ENCODE measurements at regions not wholly inside any gene's neighbourhood (a gene's known extent, or its start where the extent isn't known, plus 50 kb on each side); places are given as distances from the start of the nearest gene placed in this dataset.

DNA sequence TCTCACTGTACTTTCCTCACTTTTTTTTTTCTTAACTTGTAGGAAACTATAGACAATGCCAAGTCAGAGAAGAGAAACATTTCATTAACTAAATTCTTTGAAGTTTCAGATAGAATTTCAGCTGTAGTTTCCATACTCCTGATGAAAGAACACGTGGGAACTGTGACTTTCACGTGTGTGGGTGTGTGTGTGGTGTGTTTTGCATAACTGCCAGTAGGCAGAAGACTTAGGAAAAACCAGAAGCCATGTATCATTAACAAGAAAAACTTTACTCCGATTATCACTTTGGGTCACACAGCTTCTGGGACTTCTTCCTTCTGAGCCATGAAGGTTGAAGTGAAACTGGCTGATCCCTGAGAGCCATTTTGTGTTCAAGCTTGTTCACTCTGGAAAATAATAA is 483.3 kb downstream of the TFAP2B start (continued):
- TF ChIP-seq ZNF217 (IDR thresholded peaks at IDR 0.05): no peak
- TF ChIP-seq TCF12 (IDR thresholded peaks at IDR 0.05; ENCODE audit: low read depth, low read length): no peak
- no peak for TF ChIP-seq BACH1 (IDR thresholded peaks at IDR 0.05; ENCODE audit: borderline replicate concordance)
- no peak for TF ChIP-seq WRNIP1 (IDR thresholded peaks at IDR 0.05; ENCODE audit: borderline replicate concordance, low read depth, low read length)
- TF ChIP-seq, protein P1, sequence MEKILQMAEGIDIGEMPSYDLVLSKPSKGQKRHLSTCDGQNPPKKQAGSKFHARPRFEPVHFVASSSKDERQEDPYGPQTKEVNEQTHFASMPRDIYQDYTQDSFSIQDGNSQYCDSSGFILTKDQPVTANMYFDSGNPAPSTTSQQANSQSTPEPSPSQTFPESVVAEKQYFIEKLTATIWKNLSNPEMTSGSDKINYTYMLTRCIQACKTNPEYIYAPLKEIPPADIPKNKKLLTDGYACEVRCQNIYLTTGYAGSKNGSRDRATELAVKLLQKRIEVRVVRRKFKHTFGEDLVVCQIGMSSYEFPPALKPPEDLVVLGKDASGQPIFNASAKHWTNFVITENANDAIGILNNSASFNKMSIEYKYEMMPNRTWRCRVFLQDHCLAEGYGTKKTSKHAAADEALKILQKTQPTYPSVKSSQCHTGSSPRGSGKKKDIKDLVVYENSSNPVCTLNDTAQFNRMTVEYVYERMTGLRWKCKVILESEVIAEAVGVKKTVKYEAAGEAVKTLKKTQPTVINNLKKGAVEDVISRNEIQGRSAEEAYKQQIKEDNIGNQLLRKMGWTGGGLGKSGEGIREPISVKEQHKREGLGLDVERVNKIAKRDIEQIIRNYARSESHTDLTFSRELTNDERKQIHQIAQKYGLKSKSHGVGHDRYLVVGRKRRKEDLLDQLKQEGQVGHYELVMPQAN (conservative IDR thresholded peaks at IDR 0.05): no peak
- TF ChIP-seq RCOR1 (conservative IDR thresholded peaks at IDR 0.05; ENCODE audit: low read depth, low read length): no peak
- no peak for TF ChIP-seq HDGF (IDR thresholded peaks at IDR 0.05)
- no peak for TF ChIP-seq CEBPB (IDR thresholded peaks at IDR 0.05; ENCODE audit: borderline replicate concordance in 1 of 2, low read depth in 2 of 2, low read length in 2 of 2)
- no peak for TF ChIP-seq RUNX3 (IDR thresholded peaks at IDR 0.05; ENCODE audit: low read length)
- peak; percentile 74; the same call in 1 of the 2 replicates for TF ChIP-seq MYB (IDR thresholded peaks at IDR 0.05; ENCODE audit: borderline replicate concordance, low read depth, low read length)
- TF ChIP-seq, protein P2, sequence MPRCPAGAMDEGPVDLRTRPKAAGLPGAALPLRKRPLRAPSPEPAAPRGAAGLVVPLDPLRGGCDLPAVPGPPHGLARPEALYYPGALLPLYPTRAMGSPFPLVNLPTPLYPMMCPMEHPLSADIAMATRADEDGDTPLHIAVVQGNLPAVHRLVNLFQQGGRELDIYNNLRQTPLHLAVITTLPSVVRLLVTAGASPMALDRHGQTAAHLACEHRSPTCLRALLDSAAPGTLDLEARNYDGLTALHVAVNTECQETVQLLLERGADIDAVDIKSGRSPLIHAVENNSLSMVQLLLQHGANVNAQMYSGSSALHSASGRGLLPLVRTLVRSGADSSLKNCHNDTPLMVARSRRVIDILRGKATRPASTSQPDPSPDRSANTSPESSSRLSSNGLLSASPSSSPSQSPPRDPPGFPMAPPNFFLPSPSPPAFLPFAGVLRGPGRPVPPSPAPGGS (IDR thresholded peaks at IDR 0.05; ENCODE audit: borderline replicate concordance, insufficient read depth, low read depth, low read length, poor library complexity, severe bottlenecking): no peak
- no peak for TF ChIP-seq ZSCAN29 (IDR thresholded peaks at IDR 0.05)
- no peak for TF ChIP-seq SIN3A (IDR thresholded peaks at IDR 0.05; ENCODE audit: low read depth, low read length)
- no peak for TF ChIP-seq MXI1 (IDR thresholded peaks at IDR 0.05; ENCODE audit: low read depth, low read length)
- TF ChIP-seq KDM1A (IDR thresholded peaks at IDR 0.05; ENCODE audit: borderline replicate concordance): no peak
- no peak for TF ChIP-seq EGR1 (IDR thresholded peaks at IDR 0.05; ENCODE audit: borderline replicate concordance in 1 of 2, low read depth in 2 of 2, low read length in 2 of 2)
- no peak for TF ChIP-seq CBX3 (IDR thresholded peaks at IDR 0.05; ENCODE audit: borderline replicate concordance, low read depth)
- TF ChIP-seq, protein P3, sequence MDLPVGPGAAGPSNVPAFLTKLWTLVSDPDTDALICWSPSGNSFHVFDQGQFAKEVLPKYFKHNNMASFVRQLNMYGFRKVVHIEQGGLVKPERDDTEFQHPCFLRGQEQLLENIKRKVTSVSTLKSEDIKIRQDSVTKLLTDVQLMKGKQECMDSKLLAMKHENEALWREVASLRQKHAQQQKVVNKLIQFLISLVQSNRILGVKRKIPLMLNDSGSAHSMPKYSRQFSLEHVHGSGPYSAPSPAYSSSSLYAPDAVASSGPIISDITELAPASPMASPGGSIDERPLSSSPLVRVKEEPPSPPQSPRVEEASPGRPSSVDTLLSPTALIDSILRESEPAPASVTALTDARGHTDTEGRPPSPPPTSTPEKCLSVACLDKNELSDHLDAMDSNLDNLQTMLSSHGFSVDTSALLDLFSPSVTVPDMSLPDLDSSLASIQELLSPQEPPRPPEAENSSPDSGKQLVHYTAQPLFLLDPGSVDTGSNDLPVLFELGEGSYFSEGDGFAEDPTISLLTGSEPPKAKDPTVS (IDR thresholded peaks at IDR 0.05; ENCODE audit: low read depth, low read length): no peak
- TF ChIP-seq ZNF384 (IDR thresholded peaks at IDR 0.05; ENCODE audit: borderline replicate concordance, low read depth, low read length): no peak
- TF ChIP-seq, protein P4, sequence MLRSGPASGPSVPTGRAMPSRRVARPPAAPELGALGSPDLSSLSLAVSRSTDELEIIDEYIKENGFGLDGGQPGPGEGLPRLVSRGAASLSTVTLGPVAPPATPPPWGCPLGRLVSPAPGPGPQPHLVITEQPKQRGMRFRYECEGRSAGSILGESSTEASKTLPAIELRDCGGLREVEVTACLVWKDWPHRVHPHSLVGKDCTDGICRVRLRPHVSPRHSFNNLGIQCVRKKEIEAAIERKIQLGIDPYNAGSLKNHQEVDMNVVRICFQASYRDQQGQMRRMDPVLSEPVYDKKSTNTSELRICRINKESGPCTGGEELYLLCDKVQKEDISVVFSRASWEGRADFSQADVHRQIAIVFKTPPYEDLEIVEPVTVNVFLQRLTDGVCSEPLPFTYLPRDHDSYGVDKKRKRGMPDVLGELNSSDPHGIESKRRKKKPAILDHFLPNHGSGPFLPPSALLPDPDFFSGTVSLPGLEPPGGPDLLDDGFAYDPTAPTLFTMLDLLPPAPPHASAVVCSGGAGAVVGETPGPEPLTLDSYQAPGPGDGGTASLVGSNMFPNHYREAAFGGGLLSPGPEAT (IDR thresholded peaks at IDR 0.05; ENCODE audit: low read depth): peak; percentile 82
- TF ChIP-seq HDAC2 (IDR thresholded peaks at IDR 0.05): no peak
- no peak for TF ChIP-seq NR2C1 (IDR thresholded peaks at IDR 0.05)
- no peak for TF ChIP-seq RAD21 (IDR thresholded peaks at IDR 0.05; ENCODE audit: insufficient read depth, low read depth, low read length)
- no peak for TF ChIP-seq HDAC6 (IDR thresholded peaks at IDR 0.05; ENCODE audit: unreplicated experiment)
- no peak for TF ChIP-seq GATAD2B (conservative IDR thresholded peaks at IDR 0.05; ENCODE audit: low read depth)
- TF ChIP-seq PAX8 (IDR thresholded peaks at IDR 0.05): no peak
- no peak for TF ChIP-seq SP1 (IDR thresholded peaks at IDR 0.05; ENCODE audit: low read depth, low read length)
- no peak for TF ChIP-seq SPI1 (IDR thresholded peaks at IDR 0.05; ENCODE audit: borderline replicate concordance, insufficient read depth, low read depth, low read length)

All from GM12878 (cell line).